ENCODE measurements at regions not wholly inside any gene's neighbourhood (a gene's known extent, or its start where the extent isn't known, plus 50 kb on each side); places are given as distances from the start of the nearest gene placed in this dataset.

GRCh38 chr1:78275906-78276685 is 214.7 kb upstream of the PTGFR start:
- TF ChIP-seq EZH2 (IDR thresholded peaks at IDR 0.05) = no peak
- TF ChIP-seq CTCF (IDR thresholded peaks at IDR 0.05 in 2 of 3, conservative IDR thresholded peaks at IDR 0.05 in 1 of 3; ENCODE audit: borderline replicate concordance in 1 of 3, insufficient read depth in 1 of 3, low read depth in 2 of 3, low read length in 2 of 3) = no peak
- no peak for TF ChIP-seq SIN3A (IDR thresholded peaks at IDR 0.05; ENCODE audit: low read depth)
- no peak for TF ChIP-seq JUND (IDR thresholded peaks at IDR 0.05)
- no peak for TF ChIP-seq TCF7L2 (IDR thresholded peaks at IDR 0.05; ENCODE audit: borderline replicate concordance, extremely low read depth, insufficient read depth, insufficient read length)
- no peak for TF ChIP-seq POLR2A (IDR thresholded peaks at IDR 0.05; ENCODE audit: borderline replicate concordance, extremely low read depth, insufficient read depth, insufficient read length)
- TF ChIP-seq REST (IDR thresholded peaks at IDR 0.05; ENCODE audit: low read depth) = no peak
- no peak for TF ChIP-seq CEBPB (IDR thresholded peaks at IDR 0.05; ENCODE audit: low read depth)
- no peak for TF ChIP-seq SP1 (IDR thresholded peaks at IDR 0.05; ENCODE audit: low read depth)
- TF ChIP-seq POLR2AphosphoS5 (IDR thresholded peaks at IDR 0.05; ENCODE audit: low read depth, low read length) = no peak
- TF ChIP-seq YY1 (IDR thresholded peaks at IDR 0.05; ENCODE audit: extremely low read depth, insufficient replicate concordance, low read depth, low read length) = no peak
- no peak for TF ChIP-seq EZH2phosphoT487 (IDR thresholded peaks at IDR 0.05; ENCODE audit: borderline replicate concordance)
- no peak for TF ChIP-seq ZNF274 (IDR thresholded peaks at IDR 0.05; ENCODE audit: low read depth, low read length)
- no peak for TF ChIP-seq SRF (IDR thresholded peaks at IDR 0.05; ENCODE audit: low read depth)

Measured in HCT116 (cell line).